Fibroblast of lung (primary cell): ENCODE measurements at regions not wholly inside any gene's neighbourhood (a gene's known extent, or its start where the extent isn't known, plus 50 kb on each side); places are given as distances from the start of the nearest gene placed in this dataset.

Experiments used
- DNase-seq, 2 donors: peaks; one replicate each; pipeline versions ENCODE4 v3.0.0 to v3.0.0-alpha.2; 2010; ENCODE audit warnings: low read depth in 2 of 2
- H2AFZ ChIP-seq: 2 replicates; pipeline ENCODE4 v1.5.1; 2012; ENCODE audit warnings: low read length, control low read depth, inconsistent platforms
- H3K27ac ChIP-seq: 2 replicates; pipeline ENCODE4 v1.5.1; 2011; ENCODE audit warnings: low read length, control low read depth; ENCODE audit not compliant: insufficient read depth
- H3K27me3 ChIP-seq: 2 replicates; pipeline ENCODE4 v1.5.1; 2011; ENCODE audit warnings: mild to moderate bottlenecking, low read length; ENCODE audit not compliant: control insufficient read depth, insufficient read depth
- H3K36me3 ChIP-seq: 2 replicates; pipeline ENCODE4 v1.5.1; 2011; ENCODE audit warnings: low read length; ENCODE audit not compliant: control insufficient read depth, insufficient read depth
- H3K4me1 ChIP-seq: 2 replicates; pipeline ENCODE4 v1.5.1; 2011; ENCODE audit warnings: low read length; ENCODE audit not compliant: control insufficient read depth, insufficient read depth; ENCODE audit errors: extremely low read depth
- H3K4me2 ChIP-seq: 2 replicates; pipeline ENCODE4 v1.5.1; 2011; ENCODE audit warnings: low read length, control low read depth; ENCODE audit not compliant: insufficient read depth; ENCODE audit errors: extremely low read depth
- H3K4me3 ChIP-seq, 4 experiments: fragments of 200-600 bp in 1 of 4; sonication (generic) in 1 of 4; replicated peaks in 1 of 4; 2 replicates each; pipeline ENCODE4 v1.5.1; 2011 to 2016; ENCODE audit warnings: low read length in 4 of 4, low read depth in 3 of 4, mild to moderate bottlenecking in 3 of 4, control low read depth in 2 of 4, inconsistent platforms in 1 of 4, mixed read lengths in 1 of 4; ENCODE audit not compliant: insufficient read depth in 1 of 4; ENCODE audit errors: control extremely low read depth in 1 of 4
- H3K79me2 ChIP-seq: 2 replicates; pipeline ENCODE4 v1.5.1; 2012; ENCODE audit warnings: mild to moderate bottlenecking, low read length, inconsistent platforms; ENCODE audit not compliant: control insufficient read depth, insufficient read depth
- H3K9ac ChIP-seq: 2 replicates; pipeline ENCODE4 v1.5.1; 2011; ENCODE audit warnings: mild to moderate bottlenecking, low read length, control low read depth; ENCODE audit not compliant: insufficient read depth
- H3K9me3 ChIP-seq: 2 replicates; pipeline ENCODE4 v1.5.1; 2012; ENCODE audit warnings: low read depth, low read length; ENCODE audit not compliant: control insufficient read depth, insufficient read depth
- H4K20me1 ChIP-seq: 2 replicates; pipeline ENCODE4 v1.5.1; 2011; ENCODE audit warnings: low read length; ENCODE audit not compliant: control insufficient read depth, insufficient read depth; ENCODE audit errors: extremely low read depth
- EZH2 ChIP-seq: IDR thresholded peaks from 2 replicates; pipeline ENCODE4 v1.5.1; 2012; ENCODE audit warnings: low read length, control low read depth, mild to moderate bottlenecking; ENCODE audit errors: missing control alignments
- TF ChIP-seq, protein P1 (sequence below), 2 donors: IDR thresholded peaks in 1 of 2; conservative IDR thresholded peaks in 1 of 2; 1 replicate in 1 of 2; 2 replicates in 1 of 2; pipeline ENCODE4 v1.5.1; 2011 to 2012; ENCODE audit warnings: low read length in 2 of 2, control low read depth in 1 of 2, inconsistent platforms in 1 of 2, low read depth in 1 of 2, mild to moderate bottlenecking in 1 of 2

DNA sequence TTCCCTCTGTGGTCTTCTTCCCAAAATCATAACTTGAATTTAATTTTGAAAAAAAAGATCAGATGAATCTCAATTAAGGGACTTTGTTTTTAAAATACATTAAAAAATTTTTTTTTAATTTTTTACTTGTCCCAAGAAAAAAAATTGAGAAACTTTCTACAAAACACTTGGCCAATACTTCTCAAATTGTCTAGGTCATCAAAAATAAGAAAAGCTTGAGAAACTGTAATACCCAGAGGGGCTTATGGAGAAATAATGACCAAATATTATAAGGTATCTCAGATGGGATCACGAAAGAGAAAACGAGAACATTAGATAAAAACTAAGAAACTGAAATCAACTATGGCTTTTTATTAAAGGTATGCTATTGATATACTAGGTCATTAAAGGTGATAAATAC lies 835.0 kb downstream of the GATA3 start:
- DNase-seq, result no peak
- Histone ChIP-seq H3K4me1 (no peaks in the 10 kb centered on the region), H3K36me3 (no peaks in the 10 kb centered on the region), H3K9ac (no peak overlapping the region), H3K27me3 (no peaks in the 10 kb centered on the region), H4K20me1 (no peaks in the 10 kb centered on the region), H3K4me3 (no peak overlapping the region), H3K27ac (no peak overlapping the region), H3K9me3 (no peaks in the 10 kb centered on the region), H3K4me2 (no peak overlapping the region), H3K79me2 (no peaks in the 10 kb centered on the region), H2AFZ (no peak overlapping the region)
- TF ChIP-seq, protein P1, sequence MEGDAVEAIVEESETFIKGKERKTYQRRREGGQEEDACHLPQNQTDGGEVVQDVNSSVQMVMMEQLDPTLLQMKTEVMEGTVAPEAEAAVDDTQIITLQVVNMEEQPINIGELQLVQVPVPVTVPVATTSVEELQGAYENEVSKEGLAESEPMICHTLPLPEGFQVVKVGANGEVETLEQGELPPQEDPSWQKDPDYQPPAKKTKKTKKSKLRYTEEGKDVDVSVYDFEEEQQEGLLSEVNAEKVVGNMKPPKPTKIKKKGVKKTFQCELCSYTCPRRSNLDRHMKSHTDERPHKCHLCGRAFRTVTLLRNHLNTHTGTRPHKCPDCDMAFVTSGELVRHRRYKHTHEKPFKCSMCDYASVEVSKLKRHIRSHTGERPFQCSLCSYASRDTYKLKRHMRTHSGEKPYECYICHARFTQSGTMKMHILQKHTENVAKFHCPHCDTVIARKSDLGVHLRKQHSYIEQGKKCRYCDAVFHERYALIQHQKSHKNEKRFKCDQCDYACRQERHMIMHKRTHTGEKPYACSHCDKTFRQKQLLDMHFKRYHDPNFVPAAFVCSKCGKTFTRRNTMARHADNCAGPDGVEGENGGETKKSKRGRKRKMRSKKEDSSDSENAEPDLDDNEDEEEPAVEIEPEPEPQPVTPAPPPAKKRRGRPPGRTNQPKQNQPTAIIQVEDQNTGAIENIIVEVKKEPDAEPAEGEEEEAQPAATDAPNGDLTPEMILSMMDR (conservative IDR thresholded peaks at IDR 0.05 in 1 of 2, IDR thresholded peaks at IDR 0.05 in 1 of 2; ENCODE audit: low read depth in 1 of 2, low read length in 2 of 2), result no peak
- no peak for TF ChIP-seq EZH2

DNA sequence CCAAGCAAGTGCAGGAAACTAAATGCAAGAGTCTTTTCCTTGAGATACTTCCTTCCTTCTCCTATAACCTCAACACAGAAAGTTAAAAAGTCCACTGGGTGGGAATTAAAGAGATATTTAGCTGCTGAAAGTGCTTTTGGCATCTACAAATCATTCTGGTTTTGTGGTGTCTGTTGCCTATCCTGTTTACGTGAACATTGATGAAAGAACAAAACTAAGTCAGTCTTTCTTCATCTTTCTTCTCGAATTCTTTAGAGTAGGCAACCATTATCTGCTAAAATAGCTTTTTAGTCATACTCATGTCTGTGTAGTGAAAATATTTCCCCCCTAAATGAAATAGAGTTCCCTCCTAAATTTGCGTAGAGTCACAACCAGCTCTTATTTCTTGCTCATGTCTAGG lies 838.6 kb downstream of the GATA3 start:
- DNase-seq, result no peak
- H3K4me1 ChIP-seq, result no peaks in the 10 kb centered on the region
- no peaks in the 10 kb centered on the region for H4K20me1 ChIP-seq
- no peak overlapping the region for H3K9ac ChIP-seq
- no peak overlapping the region for H3K4me3 ChIP-seq
- no peak overlapping the region for H3K4me2 ChIP-seq
- no peaks in the 10 kb centered on the region for H3K27me3 ChIP-seq
- H3K79me2 ChIP-seq, result no peaks in the 10 kb centered on the region
- H3K36me3 ChIP-seq, result no peaks in the 10 kb centered on the region
- no peaks in the 10 kb centered on the region for H3K9me3 ChIP-seq
- TF ChIP-seq, protein P1 (conservative IDR thresholded peaks at IDR 0.05 in 1 of 2, IDR thresholded peaks at IDR 0.05 in 1 of 2; ENCODE audit: low read depth in 1 of 2, low read length in 2 of 2), result no peak
- no peak for TF ChIP-seq EZH2
- H3K27ac ChIP-seq, result no peak overlapping the region
- no peak overlapping the region for H2AFZ ChIP-seq

DNA sequence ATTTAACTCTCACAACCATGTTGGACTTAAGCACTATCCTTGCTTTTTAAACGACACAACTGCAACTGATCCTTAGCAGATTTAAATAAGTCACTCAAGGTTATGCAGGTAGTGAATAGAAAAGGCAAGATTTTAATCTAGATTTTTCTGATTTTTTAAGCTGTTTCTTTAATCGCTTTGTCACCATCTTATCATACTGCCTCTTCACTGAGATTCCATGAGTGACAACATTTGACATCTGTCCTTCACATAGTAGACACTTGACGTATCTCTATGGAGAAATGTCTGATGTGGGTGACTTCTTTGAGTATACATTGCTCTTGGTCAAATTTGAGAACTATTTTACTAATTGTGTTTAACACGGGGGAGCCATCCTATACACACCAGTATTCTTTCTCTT lies 839.7 kb downstream of the GATA3 start:
- Histone ChIP-seq H3K79me2 (no peaks in the 10 kb centered on the region), H3K4me3 (no peak overlapping the region), H3K36me3 (no peaks in the 10 kb centered on the region), H3K9ac (no peak overlapping the region), H3K27me3 (no peaks in the 10 kb centered on the region), H4K20me1 (no peaks in the 10 kb centered on the region), H3K4me1 (no peaks in the 10 kb centered on the region), H3K4me2 (no peak overlapping the region), H3K9me3 (no peaks in the 10 kb centered on the region), H3K27ac (no peak overlapping the region), H2AFZ (no peak overlapping the region)
- DNase-seq, result no peak
- TF ChIP-seq, protein P1 (conservative IDR thresholded peaks at IDR 0.05 in 1 of 2, IDR thresholded peaks at IDR 0.05 in 1 of 2; ENCODE audit: low read depth in 1 of 2, low read length in 2 of 2), result no peak
- no peak for TF ChIP-seq EZH2
